GM10248 (cell line): ENCODE measurements at regions not wholly inside any gene's neighbourhood (a gene's known extent, or its start where the extent isn't known, plus 50 kb on each side); places are given as distances from the start of the nearest gene placed in this dataset.

Experiments used
- CTCF ChIA-PET: fragments of 300-600 bp; sonication (Branson Sonifier 250); formaldehyde crosslinking; extraction: SDS; loops from one replicate; lab custom pipeline; 2021; ENCODE audit warnings: antibody characterized with exemption; lab: Yijun Ruan, JAX
- POLR2A ChIA-PET: fragments of 350-650 bp; sonication (Branson Sonifier 250); formaldehyde crosslinking; extraction: SDS; loops from one replicate; lab custom pipeline; 2020; ENCODE audit warnings: antibody characterized with exemption; lab: Yijun Ruan, JAX
- DNase-seq: peaks from one replicate; pipeline ENCODE4 v3.0.0; 2012; ENCODE audit errors: extremely low spot score
- TF ChIP-seq, protein P1 (sequence below): IDR thresholded peaks from 2 replicates; pipeline ENCODE4 v1.5.1; 2012; ENCODE audit warnings: mild to moderate bottlenecking, low read depth; ENCODE audit errors: extremely low read depth, missing control alignments, control extremely low read depth

GRCh38 chrX:113929004-113929403 is 654.9 kb upstream of the HTR2C start:
- POLR2A ChIA-PET = no interaction called here
- DNase-seq = no peak
- TF ChIP-seq, protein P1, sequence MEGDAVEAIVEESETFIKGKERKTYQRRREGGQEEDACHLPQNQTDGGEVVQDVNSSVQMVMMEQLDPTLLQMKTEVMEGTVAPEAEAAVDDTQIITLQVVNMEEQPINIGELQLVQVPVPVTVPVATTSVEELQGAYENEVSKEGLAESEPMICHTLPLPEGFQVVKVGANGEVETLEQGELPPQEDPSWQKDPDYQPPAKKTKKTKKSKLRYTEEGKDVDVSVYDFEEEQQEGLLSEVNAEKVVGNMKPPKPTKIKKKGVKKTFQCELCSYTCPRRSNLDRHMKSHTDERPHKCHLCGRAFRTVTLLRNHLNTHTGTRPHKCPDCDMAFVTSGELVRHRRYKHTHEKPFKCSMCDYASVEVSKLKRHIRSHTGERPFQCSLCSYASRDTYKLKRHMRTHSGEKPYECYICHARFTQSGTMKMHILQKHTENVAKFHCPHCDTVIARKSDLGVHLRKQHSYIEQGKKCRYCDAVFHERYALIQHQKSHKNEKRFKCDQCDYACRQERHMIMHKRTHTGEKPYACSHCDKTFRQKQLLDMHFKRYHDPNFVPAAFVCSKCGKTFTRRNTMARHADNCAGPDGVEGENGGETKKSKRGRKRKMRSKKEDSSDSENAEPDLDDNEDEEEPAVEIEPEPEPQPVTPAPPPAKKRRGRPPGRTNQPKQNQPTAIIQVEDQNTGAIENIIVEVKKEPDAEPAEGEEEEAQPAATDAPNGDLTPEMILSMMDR = peak; percentile 6
- CTCF ChIA-PET = no interaction called here

- TF ChIP-seq, protein P1 = no peak
These were observed 663.2 kb upstream of the HTR2C start for GRCh38 chrX:113920661-113921060.

DNA sequence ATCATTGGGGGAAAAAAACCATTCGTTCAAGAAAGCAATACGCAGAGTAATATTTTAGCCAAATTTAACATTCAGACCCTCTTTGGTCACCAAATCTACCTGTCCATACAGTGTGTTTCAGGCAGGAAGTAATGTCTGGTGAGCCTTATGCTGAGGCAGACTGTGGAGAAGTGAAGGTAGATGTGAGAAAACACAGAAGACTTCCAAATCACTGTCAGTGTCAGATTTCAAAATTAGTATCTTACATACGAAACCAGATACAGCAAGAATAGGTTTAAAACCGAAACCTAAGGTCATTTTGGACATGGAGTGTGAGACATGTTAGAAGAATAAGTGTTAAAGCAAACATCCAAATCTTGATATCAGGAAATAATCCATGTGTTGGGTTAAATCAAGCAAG is 664.5 kb upstream of the HTR2C start:
- TF ChIP-seq, protein P1 = no peak
- CTCF ChIA-PET = no interaction called here
- no peak for DNase-seq
- POLR2A ChIA-PET = no interaction called here

More at GRCh38 chrX:113920661-113921060, 663.2 kb upstream of the HTR2C start:
- ChIA-PET POLR2A (no interaction called here), CTCF (no interaction called here)
- no peak for DNase-seq

DNA sequence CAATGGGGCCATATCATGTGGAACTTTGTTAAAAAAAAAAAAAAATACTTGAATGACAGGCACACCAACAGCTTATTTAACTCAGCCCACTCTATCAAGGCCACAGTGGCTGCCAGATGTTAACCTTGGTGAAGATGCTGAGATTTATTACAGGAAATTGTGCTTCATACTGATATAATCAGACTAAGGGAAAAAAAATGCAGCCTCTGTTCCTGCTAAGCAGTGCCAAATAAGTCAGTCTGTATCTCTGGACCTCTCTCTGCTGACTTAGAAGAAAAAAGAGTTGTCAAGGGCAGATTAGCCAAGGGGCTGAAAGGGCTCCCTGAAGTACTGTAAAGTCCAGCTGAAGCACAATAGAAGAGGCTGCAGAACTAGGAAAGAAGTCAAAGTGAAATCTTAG is 677.7 kb upstream of the HTR2C start:
- TF ChIP-seq, protein P1 = no peak
- no peak for DNase-seq
- POLR2A ChIA-PET = no interaction called here
- CTCF ChIA-PET = no interaction called here

DNA sequence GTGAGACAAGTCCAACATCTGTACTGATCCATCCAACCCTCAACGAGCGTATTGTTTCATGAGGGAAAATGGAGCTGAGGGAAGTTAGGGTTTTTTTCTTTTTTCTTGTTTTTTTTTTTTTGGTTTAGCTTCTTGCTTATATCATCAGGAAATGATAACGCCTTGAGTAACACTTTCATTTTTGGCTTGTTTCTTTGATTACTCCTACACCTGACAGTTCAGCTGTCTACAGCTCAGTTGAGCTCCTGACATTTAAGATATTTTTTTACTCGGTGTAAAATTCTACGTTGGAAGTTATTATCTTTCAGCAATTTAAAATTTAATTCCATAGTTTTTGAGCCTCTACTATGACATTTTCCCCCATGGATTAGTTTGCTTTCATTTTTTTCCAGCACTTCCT is 691.0 kb upstream of the HTR2C start:
- TF ChIP-seq, protein P1 = no peak
- ChIA-PET CTCF (no interaction called here), POLR2A (no interaction called here)
- DNase-seq = no peak

DNA sequence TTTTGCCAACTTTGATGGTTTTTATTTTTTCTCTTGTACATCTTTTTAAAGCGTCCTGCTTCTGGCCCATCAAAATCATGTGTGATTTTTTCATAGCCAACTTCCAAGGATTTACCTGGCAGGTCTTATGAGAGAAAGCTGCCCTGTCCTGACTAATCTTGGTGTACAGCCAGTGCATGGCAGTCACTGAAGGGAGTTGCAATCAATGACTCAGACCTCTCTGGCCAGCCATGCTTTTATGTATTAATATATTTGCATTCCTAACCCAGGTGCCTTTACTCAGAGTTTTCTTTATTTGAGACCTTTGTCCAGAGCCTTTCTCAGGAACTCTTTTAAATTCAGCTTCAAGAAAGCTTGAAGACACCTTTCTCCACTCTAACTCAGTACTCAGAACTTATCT is 691.5 kb upstream of the HTR2C start:
- ChIA-PET CTCF (no interaction called here), POLR2A (no interaction called here)
- TF ChIP-seq, protein P1 = no peak
- no peak for DNase-seq

DNA sequence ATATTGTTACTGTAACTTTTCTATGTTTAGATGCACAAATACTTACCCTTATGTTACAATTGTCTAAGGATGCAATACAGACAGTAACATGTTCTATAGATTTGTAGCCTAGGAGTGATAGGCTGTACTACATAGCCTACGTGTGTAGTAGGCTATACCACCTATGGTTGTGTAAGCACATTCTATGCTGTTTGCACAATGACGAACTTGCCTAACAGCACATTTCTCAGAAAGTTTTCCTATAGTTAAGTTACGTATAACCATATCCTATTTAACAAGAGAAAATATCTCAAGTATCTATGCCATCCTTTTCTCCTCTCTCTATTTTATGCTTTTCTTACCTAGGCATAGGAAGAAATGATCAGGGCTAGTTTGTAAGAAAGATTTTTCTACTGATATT is 710.8 kb upstream of the HTR2C start:
- TF ChIP-seq, protein P1 = no peak
- POLR2A ChIA-PET = no interaction called here
- no peak for DNase-seq

More for the DNA sequence above, 710.8 kb upstream of the HTR2C start:
- CTCF ChIA-PET = no interaction called here
